GM12878 (cell line): ENCODE measurements at regions not wholly inside any gene's neighbourhood (a gene's known extent, or its start where the extent isn't known, plus 50 kb on each side); places are given as distances from the start of the nearest gene placed in this dataset.

Experiments
- EGR1 ChIP-seq, 2 experiments: IDR thresholded peaks; 1 replicate in 1 of 2; 2 replicates in 1 of 2; pipeline ENCODE4 v1.6.1; 2011 to 2012; ENCODE audit warnings: low read depth in 2 of 2, low read length in 2 of 2, borderline replicate concordance in 1 of 2, mild to moderate bottlenecking in 1 of 2, moderate library complexity in 1 of 2
- EZH2 ChIP-seq: IDR thresholded peaks from 2 replicates; pipeline ENCODE4 v1.6.1; 2012; ENCODE audit warnings: low read depth, mild to moderate bottlenecking, control low read depth, inconsistent platforms, low read length, borderline replicate concordance; ENCODE audit not compliant: control insufficient read depth
- POLR2AphosphoS2 ChIP-seq: IDR thresholded peaks from 2 replicates; pipeline ENCODE4 v1.6.1; 2011; ENCODE audit warnings: low read depth, mild to moderate bottlenecking, low read length, improper control_type of control experiment, moderate library complexity
- SMC3 ChIP-seq: IDR thresholded peaks from 2 replicates; pipeline ENCODE4 v1.6.1; 2011; ENCODE audit warnings: low read length, improper control_type of control experiment, borderline replicate concordance
- SRF ChIP-seq, 2 experiments: IDR thresholded peaks; 2 replicates each; pipeline ENCODE4 v1.6.1; 2011; ENCODE audit warnings: low read depth in 2 of 2, low read length in 2 of 2, mild to moderate bottlenecking in 1 of 2, moderate library complexity in 1 of 2
- TF ChIP-seq, protein P1 (sequence below): fragments of 450-650 bp; formaldehyde crosslinking; IDR thresholded peaks from 2 replicates; pipeline ENCODE4 v1.5.0; 2022; ENCODE audit warnings: mild to moderate bottlenecking, missing genetic modification characterization
- TF ChIP-seq, protein P2 (sequence below), 3 experiments: IDR thresholded peaks in 2 of 3; conservative IDR thresholded peaks in 1 of 3; 2 replicates each; pipeline ENCODE4 v1.5.1; 2011; ENCODE audit warnings: low read depth in 3 of 3, low read length in 3 of 3, mild to moderate bottlenecking in 3 of 3, control low read depth in 2 of 3, moderate library complexity in 2 of 3, inconsistent platforms in 1 of 3, mixed read lengths in 1 of 3; ENCODE audit not compliant: control insufficient read depth in 2 of 3, insufficient read depth in 1 of 3; ENCODE audit errors: extremely low read depth in 1 of 3

DNA sequence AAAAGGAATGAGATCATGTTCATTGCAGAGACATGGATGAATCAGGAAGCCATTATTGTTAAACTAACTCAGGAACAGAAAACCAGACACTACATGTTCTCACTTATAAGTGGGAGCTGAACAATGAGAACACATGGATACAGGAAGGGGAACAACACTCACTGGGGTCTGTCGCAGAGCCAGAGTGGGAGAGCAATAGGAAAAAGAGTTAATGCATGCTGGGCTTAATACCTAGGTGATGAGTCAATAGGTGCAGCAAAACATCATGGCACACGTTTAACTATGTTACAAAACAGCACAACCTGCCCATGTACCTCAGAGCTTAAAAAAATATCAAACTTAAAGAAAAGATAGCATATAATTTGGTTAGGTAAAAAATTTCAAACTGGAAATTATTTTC lies 281.4 kb downstream of the PABPC4L start:
- no peak for TF ChIP-seq SRF (IDR thresholded peaks at IDR 0.05; ENCODE audit: low read depth in 2 of 2, low read length in 2 of 2)
- no peak for TF ChIP-seq POLR2AphosphoS2
- TF ChIP-seq SMC3, result no peak
- TF ChIP-seq, protein P1, sequence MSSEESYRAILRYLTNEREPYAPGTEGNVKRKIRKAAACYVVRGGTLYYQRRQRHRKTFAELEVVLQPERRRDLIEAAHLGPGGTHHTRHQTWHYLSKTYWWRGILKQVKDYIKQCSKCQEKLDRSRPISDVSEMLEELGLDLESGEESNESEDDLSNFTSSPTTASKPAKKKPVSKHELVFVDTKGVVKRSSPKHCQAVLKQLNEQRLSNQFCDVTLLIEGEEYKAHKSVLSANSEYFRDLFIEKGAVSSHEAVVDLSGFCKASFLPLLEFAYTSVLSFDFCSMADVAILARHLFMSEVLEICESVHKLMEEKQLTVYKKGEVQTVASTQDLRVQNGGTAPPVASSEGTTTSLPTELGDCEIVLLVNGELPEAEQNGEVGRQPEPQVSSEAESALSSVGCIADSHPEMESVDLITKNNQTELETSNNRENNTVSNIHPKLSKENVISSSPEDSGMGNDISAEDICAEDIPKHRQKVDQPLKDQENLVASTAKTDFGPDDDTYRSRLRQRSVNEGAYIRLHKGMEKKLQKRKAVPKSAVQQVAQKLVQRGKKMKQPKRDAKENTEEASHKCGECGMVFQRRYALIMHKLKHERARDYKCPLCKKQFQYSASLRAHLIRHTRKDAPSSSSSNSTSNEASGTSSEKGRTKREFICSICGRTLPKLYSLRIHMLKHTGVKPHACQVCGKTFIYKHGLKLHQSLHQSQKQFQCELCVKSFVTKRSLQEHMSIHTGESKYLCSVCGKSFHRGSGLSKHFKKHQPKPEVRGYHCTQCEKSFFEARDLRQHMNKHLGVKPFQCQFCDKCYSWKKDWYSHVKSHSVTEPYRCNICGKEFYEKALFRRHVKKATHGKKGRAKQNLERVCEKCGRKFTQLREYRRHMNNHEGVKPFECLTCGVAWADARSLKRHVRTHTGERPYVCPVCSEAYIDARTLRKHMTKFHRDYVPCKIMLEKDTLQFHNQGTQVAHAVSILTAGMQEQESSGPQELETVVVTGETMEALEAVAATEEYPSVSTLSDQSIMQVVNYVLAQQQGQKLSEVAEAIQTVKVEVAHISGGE, result no peak
- TF ChIP-seq EGR1 (IDR thresholded peaks at IDR 0.05; ENCODE audit: borderline replicate concordance in 1 of 2, low read depth in 2 of 2, low read length in 2 of 2), result no peak
- no peak for TF ChIP-seq EZH2
- TF ChIP-seq, protein P2, sequence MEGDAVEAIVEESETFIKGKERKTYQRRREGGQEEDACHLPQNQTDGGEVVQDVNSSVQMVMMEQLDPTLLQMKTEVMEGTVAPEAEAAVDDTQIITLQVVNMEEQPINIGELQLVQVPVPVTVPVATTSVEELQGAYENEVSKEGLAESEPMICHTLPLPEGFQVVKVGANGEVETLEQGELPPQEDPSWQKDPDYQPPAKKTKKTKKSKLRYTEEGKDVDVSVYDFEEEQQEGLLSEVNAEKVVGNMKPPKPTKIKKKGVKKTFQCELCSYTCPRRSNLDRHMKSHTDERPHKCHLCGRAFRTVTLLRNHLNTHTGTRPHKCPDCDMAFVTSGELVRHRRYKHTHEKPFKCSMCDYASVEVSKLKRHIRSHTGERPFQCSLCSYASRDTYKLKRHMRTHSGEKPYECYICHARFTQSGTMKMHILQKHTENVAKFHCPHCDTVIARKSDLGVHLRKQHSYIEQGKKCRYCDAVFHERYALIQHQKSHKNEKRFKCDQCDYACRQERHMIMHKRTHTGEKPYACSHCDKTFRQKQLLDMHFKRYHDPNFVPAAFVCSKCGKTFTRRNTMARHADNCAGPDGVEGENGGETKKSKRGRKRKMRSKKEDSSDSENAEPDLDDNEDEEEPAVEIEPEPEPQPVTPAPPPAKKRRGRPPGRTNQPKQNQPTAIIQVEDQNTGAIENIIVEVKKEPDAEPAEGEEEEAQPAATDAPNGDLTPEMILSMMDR (IDR thresholded peaks at IDR 0.05 in 2 of 3, conservative IDR thresholded peaks at IDR 0.05 in 1 of 3; ENCODE audit: control insufficient read depth in 2 of 3, extremely low read depth in 1 of 3, insufficient read depth in 1 of 3, low read depth in 3 of 3, low read length in 3 of 3), result no peak
